ENCODE measurements at regions not wholly inside any gene's neighbourhood (a gene's known extent, or its start where the extent isn't known, plus 50 kb on each side); places are given as distances from the start of the nearest gene placed in this dataset.
A peak's percentile ranks its signal among the peaks of the same experiment; 100 is the strongest.

DNA sequence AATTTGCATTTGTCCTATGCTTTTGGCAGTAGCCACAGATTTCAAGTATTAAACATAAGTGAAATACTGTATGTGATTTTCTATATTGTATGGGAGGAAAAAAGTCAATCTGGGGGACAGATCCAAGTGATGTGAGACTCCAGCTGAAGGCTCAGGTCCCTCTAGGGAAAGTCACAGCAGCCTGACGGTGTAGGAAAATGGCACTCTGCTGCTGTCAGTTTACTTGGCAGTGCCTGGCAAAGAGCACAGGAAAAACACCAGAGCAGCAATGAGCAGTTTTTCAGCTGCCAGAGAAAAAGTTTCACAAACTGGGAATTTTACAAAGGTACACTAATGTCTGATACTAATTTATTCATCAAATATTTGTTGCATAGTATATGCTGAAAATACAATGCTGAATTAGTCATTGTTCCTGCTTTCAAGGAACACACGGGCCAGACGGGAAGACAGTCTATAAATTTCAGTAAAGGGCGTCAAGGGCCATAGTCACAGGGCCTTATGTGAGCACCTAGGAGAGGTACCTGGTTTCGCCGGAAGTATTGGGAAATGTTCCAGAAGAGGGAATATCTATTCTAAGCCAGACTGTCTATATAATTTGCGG lies 66.2 kb upstream of the SLC38A2 start:
- H3K27ac ChIP-seq (ENCODE audit: poor library complexity, severe bottlenecking), result peak overlapping the region; percentile 99
- TF ChIP-seq, protein P1, sequence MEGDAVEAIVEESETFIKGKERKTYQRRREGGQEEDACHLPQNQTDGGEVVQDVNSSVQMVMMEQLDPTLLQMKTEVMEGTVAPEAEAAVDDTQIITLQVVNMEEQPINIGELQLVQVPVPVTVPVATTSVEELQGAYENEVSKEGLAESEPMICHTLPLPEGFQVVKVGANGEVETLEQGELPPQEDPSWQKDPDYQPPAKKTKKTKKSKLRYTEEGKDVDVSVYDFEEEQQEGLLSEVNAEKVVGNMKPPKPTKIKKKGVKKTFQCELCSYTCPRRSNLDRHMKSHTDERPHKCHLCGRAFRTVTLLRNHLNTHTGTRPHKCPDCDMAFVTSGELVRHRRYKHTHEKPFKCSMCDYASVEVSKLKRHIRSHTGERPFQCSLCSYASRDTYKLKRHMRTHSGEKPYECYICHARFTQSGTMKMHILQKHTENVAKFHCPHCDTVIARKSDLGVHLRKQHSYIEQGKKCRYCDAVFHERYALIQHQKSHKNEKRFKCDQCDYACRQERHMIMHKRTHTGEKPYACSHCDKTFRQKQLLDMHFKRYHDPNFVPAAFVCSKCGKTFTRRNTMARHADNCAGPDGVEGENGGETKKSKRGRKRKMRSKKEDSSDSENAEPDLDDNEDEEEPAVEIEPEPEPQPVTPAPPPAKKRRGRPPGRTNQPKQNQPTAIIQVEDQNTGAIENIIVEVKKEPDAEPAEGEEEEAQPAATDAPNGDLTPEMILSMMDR (IDR thresholded peaks at IDR 0.05; ENCODE audit: poor library complexity, severe bottlenecking), result no peak
- DNase-seq (ENCODE audit: low spot score) (no peak), ATAC-seq (ENCODE audit: low read depth) (no peak)
- no peaks in the 10 kb centered on the region for H3K9me3 ChIP-seq (ENCODE audit: severe bottlenecking)
- H3K4me3 ChIP-seq (ENCODE audit: severe bottlenecking), result no peak overlapping the region
- H3K36me3 ChIP-seq (ENCODE audit: low read depth), result no peaks in the 10 kb centered on the region
- H3K4me1 ChIP-seq (ENCODE audit: insufficient read depth, poor library complexity, severe bottlenecking), result peaks cover 72% of the 10 kb centered on the region
- no peaks in the 10 kb centered on the region for H3K27me3 ChIP-seq (ENCODE audit: insufficient read depth, poor library complexity, severe bottlenecking)

DNA sequence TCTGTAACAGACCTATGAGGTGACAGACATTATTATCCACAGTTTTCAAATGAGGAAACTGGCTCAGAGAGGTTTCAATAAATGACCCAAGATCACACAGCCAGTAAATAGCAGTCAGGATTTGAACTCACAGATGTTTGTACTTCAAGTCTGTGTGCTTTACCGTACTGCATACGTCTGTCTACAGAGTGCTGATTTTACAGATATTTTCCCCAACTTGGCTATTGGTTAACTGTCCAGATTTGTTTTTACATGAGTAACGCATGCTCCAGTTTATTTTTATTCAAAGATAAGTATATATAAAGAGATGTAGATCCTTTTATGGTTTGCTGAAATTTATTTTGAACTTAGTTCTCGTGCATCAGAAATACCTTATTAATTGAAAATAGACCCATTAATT lies 65.7 kb upstream of the SLC38A2 start:
- TF ChIP-seq, protein P1 (IDR thresholded peaks at IDR 0.05; ENCODE audit: poor library complexity, severe bottlenecking), result no peak
- peaks cover 72% of the 10 kb centered on the region for H3K4me1 ChIP-seq (ENCODE audit: insufficient read depth, poor library complexity, severe bottlenecking)
- no peak overlapping the region for H3K4me3 ChIP-seq (ENCODE audit: severe bottlenecking)
- no peaks in the 10 kb centered on the region for H3K9me3 ChIP-seq (ENCODE audit: severe bottlenecking)
- H3K27me3 ChIP-seq (ENCODE audit: insufficient read depth, poor library complexity, severe bottlenecking), result no peaks in the 10 kb centered on the region
- no peaks in the 10 kb centered on the region for H3K36me3 ChIP-seq (ENCODE audit: low read depth)
- DNase-seq (ENCODE audit: low spot score), result no peak
- peak overlapping the region; percentile 99 for H3K27ac ChIP-seq (ENCODE audit: poor library complexity, severe bottlenecking)
- ATAC-seq (ENCODE audit: low read depth), result no peak

DNA sequence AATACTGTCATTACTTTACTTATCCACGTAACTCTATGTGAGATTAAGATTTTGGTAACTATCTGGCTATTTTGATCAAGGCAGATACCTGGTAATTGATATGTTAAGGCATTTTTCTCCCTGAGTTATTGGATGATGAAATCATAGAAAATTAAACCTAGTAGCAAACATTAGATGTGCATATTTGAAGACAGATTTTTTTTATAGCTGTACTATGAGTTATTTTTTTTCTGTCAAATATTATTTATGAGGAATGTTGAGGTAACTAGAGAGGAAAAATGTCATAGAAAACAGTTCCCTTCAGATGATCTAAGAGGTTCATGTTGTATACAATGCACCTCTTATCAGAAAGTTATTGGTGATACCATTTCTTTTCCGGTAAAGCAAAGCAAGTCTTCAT lies 64.9 kb upstream of the SLC38A2 start:
- H3K4me1 ChIP-seq (ENCODE audit: insufficient read depth, poor library complexity, severe bottlenecking), result peaks cover 72% of the 10 kb centered on the region
- no peaks in the 10 kb centered on the region for H3K36me3 ChIP-seq (ENCODE audit: low read depth)
- ATAC-seq (ENCODE audit: low read depth) (no peak), DNase-seq (ENCODE audit: low spot score) (no peak)
- H3K9me3 ChIP-seq (ENCODE audit: severe bottlenecking), result no peaks in the 10 kb centered on the region
- peak overlapping the region; percentile 99 for H3K27ac ChIP-seq (ENCODE audit: poor library complexity, severe bottlenecking)
- TF ChIP-seq, protein P1 (IDR thresholded peaks at IDR 0.05; ENCODE audit: poor library complexity, severe bottlenecking), result no peak
- no peak overlapping the region for H3K4me3 ChIP-seq (ENCODE audit: severe bottlenecking)
- H3K27me3 ChIP-seq (ENCODE audit: insufficient read depth, poor library complexity, severe bottlenecking), result no peaks in the 10 kb centered on the region

DNA sequence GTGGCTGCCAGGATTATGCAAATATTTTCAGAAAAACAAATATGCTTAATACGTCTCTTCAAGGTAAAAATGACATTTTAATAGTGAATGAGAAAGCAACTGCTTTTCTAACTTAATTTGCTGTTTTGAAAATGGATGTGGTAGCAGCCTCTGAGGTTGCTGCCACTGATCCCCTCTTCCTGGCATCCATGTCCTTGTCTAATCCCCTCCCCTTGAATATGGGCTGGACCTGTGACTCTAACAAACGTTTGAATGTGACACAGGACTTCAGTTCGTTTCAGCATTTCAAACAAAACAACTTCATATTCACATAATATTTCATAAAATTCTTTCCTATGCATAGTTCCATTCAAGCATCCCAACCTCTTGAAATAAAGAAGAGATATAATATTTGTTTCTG lies 64.2 kb upstream of the SLC38A2 start:
- Histone ChIP-seq H3K27me3 (ENCODE audit: insufficient read depth, poor library complexity, severe bottlenecking) (no peaks in the 10 kb centered on the region), H3K4me3 (ENCODE audit: severe bottlenecking) (no peak overlapping the region), H3K36me3 (ENCODE audit: low read depth) (no peaks in the 10 kb centered on the region), H3K27ac (ENCODE audit: poor library complexity, severe bottlenecking) (peak overlapping the region; percentile 99), H3K4me1 (ENCODE audit: insufficient read depth, poor library complexity, severe bottlenecking) (peaks cover 72% of the 10 kb centered on the region), H3K9me3 (ENCODE audit: severe bottlenecking) (no peaks in the 10 kb centered on the region)
- no peak for DNase-seq (ENCODE audit: low spot score)
- no peak for ATAC-seq (ENCODE audit: low read depth)
- TF ChIP-seq, protein P1 (IDR thresholded peaks at IDR 0.05; ENCODE audit: poor library complexity, severe bottlenecking), result no peak

DNA sequence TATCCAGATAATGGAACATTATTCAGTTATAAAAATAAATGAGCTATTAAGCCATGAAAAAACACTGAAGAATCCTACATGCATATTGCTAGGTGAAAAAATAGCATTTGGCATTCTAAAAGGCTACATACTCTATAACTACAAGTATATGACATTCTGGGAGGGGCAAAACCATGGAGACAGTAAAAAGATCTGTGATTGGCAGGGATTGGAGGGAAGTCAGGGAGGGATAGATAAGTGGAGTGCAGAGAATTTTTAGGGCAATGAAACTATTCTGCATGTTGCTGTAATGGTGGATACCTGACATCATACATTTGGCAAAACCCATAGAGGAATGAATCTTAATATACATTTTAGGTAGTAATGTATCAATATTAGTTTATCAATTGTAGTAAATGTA lies 63.1 kb upstream of the SLC38A2 start:
- ATAC-seq (ENCODE audit: low read depth) (no peak), DNase-seq (ENCODE audit: low spot score) (no peak)
- H3K27ac ChIP-seq (ENCODE audit: poor library complexity, severe bottlenecking), result peak overlapping the region; percentile 99
- H3K27me3 ChIP-seq (ENCODE audit: insufficient read depth, poor library complexity, severe bottlenecking), result no peaks in the 10 kb centered on the region
- no peak overlapping the region for H3K4me3 ChIP-seq (ENCODE audit: severe bottlenecking)
- no peaks in the 10 kb centered on the region for H3K9me3 ChIP-seq (ENCODE audit: severe bottlenecking)
- TF ChIP-seq, protein P1 (IDR thresholded peaks at IDR 0.05; ENCODE audit: poor library complexity, severe bottlenecking), result no peak
- H3K4me1 ChIP-seq (ENCODE audit: insufficient read depth, poor library complexity, severe bottlenecking), result peaks cover 76% of the 10 kb centered on the region
- H3K36me3 ChIP-seq (ENCODE audit: low read depth), result no peaks in the 10 kb centered on the region

All from RWPE2 (cell line).